GM12878 (cell line): ENCODE measurements at regions not wholly inside any gene's neighbourhood (a gene's known extent, or its start where the extent isn't known, plus 50 kb on each side); places are given as distances from the start of the nearest gene placed in this dataset.

Source experiments
- ATAC-seq: fragments of 200-7000 bp; cut with Tn5 transposase; 3 replicates; pipeline ENCODE4 v1.9.1; 2020; ENCODE audit warnings: mild to moderate bottlenecking, moderate library complexity
- BruUV-seq: library from RNA; stranded (reverse); fragments of 400-500 nt; replicated peaks from 2 replicates; lab custom pipeline; 2021; lab: Mats Ljungman, UMichigan
- CTCF ChIA-PET: fragments of 300-600 bp; sonication (Branson Sonifier 250); formaldehyde crosslinking; extraction: SDS; loops from one replicate; lab custom pipeline; 2021; ENCODE audit warnings: inconsistent platforms; lab: Yijun Ruan, JAX
- POLR2A ChIA-PET: fragments of 350-600 bp; formaldehyde crosslinking; extraction: SDS; loops from one replicate; lab custom pipeline; 2021; ENCODE audit warnings: inconsistent platforms; lab: Charles Lee
- RAD21 ChIA-PET: fragments of 300-600 bp; sonication (Branson Sonifier 250); formaldehyde crosslinking; loops from one replicate; lab custom pipeline; 2023; ENCODE audit warnings: antibody characterized with exemption; ENCODE audit not compliant: unreplicated experiment; lab: Charles Lee
- SMC1A ChIA-PET: fragments of 300-600 bp; sonication (Branson Sonifier 250); formaldehyde crosslinking; loops from one replicate; lab custom pipeline; 2023; ENCODE audit not compliant: unreplicated experiment, uncharacterized antibody; lab: Charles Lee
- DNase-seq: peaks from one replicate; pipeline ENCODE4 v3.0.0-alpha.2; 2011; ENCODE audit warnings: low read depth, low spot score
- FAIRE-seq: peaks from 3 replicates; lab custom pipeline; 2011; peaks lifted over from hg19 to GRCh38; lab: Jason Lieb, UNC
- H2AFZ ChIP-seq: 2 replicates; pipeline ENCODE4 v1.6.0; 2011; ENCODE audit warnings: low read depth, low read length, control low read depth; ENCODE audit not compliant: control insufficient read depth
- H3K27ac ChIP-seq: 2 replicates; pipeline ENCODE4 v1.5.1; 2011; ENCODE audit warnings: control low read depth; ENCODE audit not compliant: control insufficient read depth, insufficient read depth
- H3K27me3 ChIP-seq, 2 experiments: replicated peaks in 1 of 2; 2 replicates each; pipeline versions ENCODE4 v1.6.0 to v1.6.1; 2011; ENCODE audit warnings: low read length in 1 of 2; ENCODE audit not compliant: control insufficient read depth in 2 of 2, insufficient read depth in 2 of 2
- H3K36me3 ChIP-seq, 2 experiments: 2 replicates each; pipeline ENCODE4 v1.5.1; 2011; ENCODE audit warnings: low read length in 1 of 2; ENCODE audit not compliant: control insufficient read depth in 2 of 2, insufficient read depth in 2 of 2
- H3K4me1 ChIP-seq: 2 replicates; pipeline ENCODE4 v1.6.1; 2011; ENCODE audit warnings: mild to moderate bottlenecking, low read length, moderate library complexity, mixed read lengths; ENCODE audit not compliant: control insufficient read depth, insufficient read depth
- H3K4me2 ChIP-seq: 2 replicates; pipeline ENCODE4 v1.6.0; 2011; ENCODE audit warnings: control low read depth; ENCODE audit not compliant: control insufficient read depth, insufficient read depth
- H3K4me3 ChIP-seq: fragments of 200-600 bp; sonication (generic); 2 replicates; pipeline ENCODE4 v1.5.1; 2016
- H3K79me2 ChIP-seq: 2 replicates; pipeline ENCODE4 v1.6.0; 2011; ENCODE audit warnings: low read length; ENCODE audit not compliant: control insufficient read depth, insufficient read depth
- H3K9ac ChIP-seq: 2 replicates; pipeline ENCODE4 v1.8.0; 2011; ENCODE audit warnings: low read length, control low read depth, mixed read lengths; ENCODE audit not compliant: control insufficient read depth, insufficient read depth
- H3K9me3 ChIP-seq: replicated peaks from 3 replicates; pipeline ENCODE4 v1.5.1; 2011; ENCODE audit warnings: mild to moderate bottlenecking, low read length; ENCODE audit not compliant: control insufficient read depth, insufficient read depth
- H4K20me1 ChIP-seq: 2 replicates; pipeline ENCODE4 v1.6.0; 2011; ENCODE audit not compliant: control insufficient read depth, insufficient read depth
- ATF7 ChIP-seq: fragments of 450-650 bp; IDR thresholded peaks from 2 replicates; pipeline ENCODE4 v1.6.1; 2016; ENCODE audit warnings: low read depth, mild to moderate bottlenecking
- BCL11A ChIP-seq: IDR thresholded peaks from 2 replicates; pipeline ENCODE4 v1.6.1; 2011; ENCODE audit warnings: low read depth, low read length
- BHLHE40 ChIP-seq, 2 experiments: fragments of 450-650 bp in 1 of 2; IDR thresholded peaks; 2 replicates each; pipeline ENCODE4 v1.6.1; 2011 to 2017; ENCODE audit warnings: low read depth in 2 of 2, borderline replicate concordance in 1 of 2, improper control_type of control experiment in 1 of 2, low read length in 1 of 2, mild to moderate bottlenecking in 1 of 2
- CBFB ChIP-seq: IDR thresholded peaks from 2 replicates; pipeline ENCODE4 v1.6.1; 2016; ENCODE audit warnings: antibody characterized with exemption, low read depth
- DPF2 ChIP-seq: fragments of 450-650 bp; IDR thresholded peaks from 2 replicates; pipeline ENCODE4 v1.6.1; 2017; ENCODE audit warnings: mild to moderate bottlenecking
- GABPA ChIP-seq: IDR thresholded peaks from 2 replicates; pipeline ENCODE4 v1.6.1; 2014; ENCODE audit warnings: antibody characterized with exemption, low read depth, mild to moderate bottlenecking, inconsistent platforms
- MEF2A ChIP-seq: IDR thresholded peaks from 2 replicates; pipeline ENCODE4 v1.6.1; 2011; ENCODE audit warnings: low read depth, mild to moderate bottlenecking, low read length, moderate library complexity; ENCODE audit not compliant: insufficient read depth
- MEF2B ChIP-seq: fragments of 450-650 bp; IDR thresholded peaks from 2 replicates; pipeline ENCODE4 v1.6.1; 2018; ENCODE audit warnings: mild to moderate bottlenecking, moderate library complexity; ENCODE audit not compliant: partially characterized antibody, poor library complexity, severe bottlenecking
- NFIC ChIP-seq: IDR thresholded peaks from 2 replicates; pipeline ENCODE4 v1.6.1; 2012; ENCODE audit warnings: low read depth, mild to moderate bottlenecking, inconsistent platforms, low read length, moderate library complexity
- RUNX3 ChIP-seq: IDR thresholded peaks from 2 replicates; pipeline ENCODE4 v1.6.1; 2012; ENCODE audit warnings: low read length, inconsistent platforms
- SRF ChIP-seq, 2 experiments: IDR thresholded peaks; 2 replicates each; pipeline ENCODE4 v1.6.1; 2011; ENCODE audit warnings: low read depth in 2 of 2, low read length in 2 of 2, mild to moderate bottlenecking in 1 of 2, moderate library complexity in 1 of 2
- WGBS: methylation state at CpG from one replicate; pipeline ENCODE4 v1.1.6; 2016; ENCODE audit warnings: low lambda C conversion rate; ENCODE audit not compliant: insufficient replicate concordance, insufficient coverage; ENCODE audit errors: missing lambda C conversion rate; 5-methylcytosine and 5-hydroxymethylcytosine counted together
- in situ Hi-C: fragments of 300-500 bp; cut with MboI; formaldehyde crosslinking; loops from 9 replicates; pipeline ENCODE4 v1.14.3; 2018; ENCODE audit warnings: mixed read lengths
- intact Hi-C: fragments of 100-400 bp; cut with micrococcal nuclease; formaldehyde crosslinking; loops from one replicate; pipeline ENCODE4 v1.14.2; 2022; ENCODE audit not compliant: unreplicated experiment
- TF ChIP-seq, protein P1 (sequence below): fragments of 450-650 bp; IDR thresholded peaks from 2 replicates; pipeline ENCODE4 v1.6.1; 2014; ENCODE audit warnings: mild to moderate bottlenecking

DNA sequence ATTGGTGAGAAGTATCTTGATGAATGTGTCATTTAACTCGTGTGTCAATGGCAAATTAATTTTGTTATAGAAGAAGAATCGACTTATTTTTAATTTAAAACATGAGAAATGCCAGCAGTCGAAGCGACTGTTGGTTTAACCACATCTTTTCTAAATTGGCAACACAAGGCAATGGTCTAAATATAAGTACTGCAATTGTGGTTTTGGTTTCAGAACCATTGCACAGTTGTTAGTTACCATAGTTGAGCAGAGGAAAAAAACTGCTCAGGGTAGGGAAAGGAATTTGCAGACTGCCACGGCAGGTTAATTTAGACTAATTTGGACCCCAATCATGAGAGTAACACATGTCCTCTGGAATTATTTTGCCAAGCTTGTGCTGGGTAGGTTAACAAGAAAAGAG, 185.6 kb upstream of the RUNX1 start:
- peak; percentile 18 for FAIRE-seq
- H3K9me3 ChIP-seq = peaks cover 31% of the 10 kb centered on the region
- H2AFZ ChIP-seq = no peak overlapping the region
- ChIA-PET SMC1A (no interaction called here), CTCF (no interaction called here), RAD21 (no interaction called here), POLR2A (no interaction called here)
- no peak overlapping the region for H3K9ac ChIP-seq
- in situ Hi-C loops = no loop called here
- no peaks in the 10 kb centered on the region for H3K36me3 ChIP-seq
- BruUV-seq = no TSS peak
- peak; percentile 63 for ATAC-seq
- H3K4me3 ChIP-seq = no peak overlapping the region; the same call in 1 of the 2 replicates
- no peaks in the 10 kb centered on the region for H3K79me2 ChIP-seq
- no peaks in the 10 kb centered on the region for H3K27me3 ChIP-seq
- TF ChIP-seq GABPA (0 out of 2 replicates have a peak, but pooled peaks have one; percentile 15), BHLHE40 (IDR thresholded peaks at IDR 0.05; ENCODE audit: borderline replicate concordance in 1 of 2, low read depth in 2 of 2, low read length in 1 of 2) (no peak), NFIC (peak; percentile 56), MEF2B (peak; percentile 38), CBFB (peak; percentile 74), BCL11A (peak; percentile 34; the same call in 1 of the 2 replicates), ATF7 (no peak), MEF2A (peak; percentile 91), RUNX3 (peak; percentile 95)
- peak; percentile 33 for DNase-seq
- 0% methylated on average over 5 of the region's 5 CpGs for WGBS
- peaks cover 24% of the 10 kb centered on the region for H3K4me1 ChIP-seq
- H3K4me2 ChIP-seq = peak overlapping the region; percentile 81
- intact Hi-C loops = no loop called here
- H3K27ac ChIP-seq = no peak overlapping the region
- no peaks in the 10 kb centered on the region for H4K20me1 ChIP-seq

DNA sequence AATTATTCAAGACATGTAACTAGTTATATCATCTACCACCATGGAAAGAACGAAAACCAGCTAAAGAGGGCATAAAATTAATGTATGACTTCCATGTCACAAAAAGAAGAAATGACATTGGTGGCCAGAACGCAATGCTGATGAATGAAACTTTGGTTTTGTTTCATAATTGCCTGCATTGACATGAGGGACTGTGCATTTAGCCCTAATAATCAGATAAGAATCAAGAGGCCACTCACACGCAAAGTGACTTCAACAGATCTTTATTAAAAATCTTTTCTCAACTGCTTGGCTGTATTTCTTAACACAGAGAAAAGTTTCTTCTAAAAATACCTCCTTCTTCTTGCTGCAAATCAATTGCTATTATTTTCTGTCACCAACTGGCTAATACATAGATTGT, 184.7 kb upstream of the RUNX1 start:
- ChIA-PET SMC1A (no interaction called here), POLR2A (no interaction called here), RAD21 (no interaction called here), CTCF (no interaction called here)
- in situ Hi-C loops (no loop called here), intact Hi-C loops (no loop called here)
- 93% methylated on average over 3 of the region's 3 CpGs for WGBS
- Histone ChIP-seq H3K27ac (no peak overlapping the region), H3K79me2 (no peaks in the 10 kb centered on the region), H3K4me1 (peaks cover 24% of the 10 kb centered on the region), H3K36me3 (no peaks in the 10 kb centered on the region), H3K9me3 (peaks cover 31% of the 10 kb centered on the region), H3K9ac (no peak overlapping the region), H4K20me1 (no peaks in the 10 kb centered on the region), H3K27me3 (no peaks in the 10 kb centered on the region), H3K4me2 (no peak overlapping the region), H3K4me3 (no peak overlapping the region), H2AFZ (no peak overlapping the region)
- no peak for DNase-seq
- no TSS peak for BruUV-seq
- TF ChIP-seq DPF2 = no peak
- TF ChIP-seq MEF2B = no peak
- no peak for TF ChIP-seq SRF (IDR thresholded peaks at IDR 0.05; ENCODE audit: low read depth in 2 of 2, low read length in 2 of 2)
- TF ChIP-seq, protein P1, sequence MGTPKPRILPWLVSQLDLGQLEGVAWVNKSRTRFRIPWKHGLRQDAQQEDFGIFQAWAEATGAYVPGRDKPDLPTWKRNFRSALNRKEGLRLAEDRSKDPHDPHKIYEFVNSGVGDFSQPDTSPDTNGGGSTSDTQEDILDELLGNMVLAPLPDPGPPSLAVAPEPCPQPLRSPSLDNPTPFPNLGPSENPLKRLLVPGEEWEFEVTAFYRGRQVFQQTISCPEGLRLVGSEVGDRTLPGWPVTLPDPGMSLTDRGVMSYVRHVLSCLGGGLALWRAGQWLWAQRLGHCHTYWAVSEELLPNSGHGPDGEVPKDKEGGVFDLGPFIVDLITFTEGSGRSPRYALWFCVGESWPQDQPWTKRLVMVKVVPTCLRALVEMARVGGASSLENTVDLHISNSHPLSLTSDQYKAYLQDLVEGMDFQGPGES = no peak
- FAIRE-seq = no peak
- no peak for ATAC-seq
